Fibroblast of skin of abdomen (primary cell): ENCODE measurements at regions not wholly inside any gene's neighbourhood (a gene's known extent, or its start where the extent isn't known, plus 50 kb on each side); places are given as distances from the start of the nearest gene placed in this dataset.
"Not testable (repeated sequence)": the region's sequence is repeated elsewhere in the genome, so short reads cannot be mapped to it uniquely, and the experiment has no call there.

Source experiments
- DNase-seq: peaks from one replicate; pipeline ENCODE4 v3.0.0-alpha.2; 2013

DNA sequence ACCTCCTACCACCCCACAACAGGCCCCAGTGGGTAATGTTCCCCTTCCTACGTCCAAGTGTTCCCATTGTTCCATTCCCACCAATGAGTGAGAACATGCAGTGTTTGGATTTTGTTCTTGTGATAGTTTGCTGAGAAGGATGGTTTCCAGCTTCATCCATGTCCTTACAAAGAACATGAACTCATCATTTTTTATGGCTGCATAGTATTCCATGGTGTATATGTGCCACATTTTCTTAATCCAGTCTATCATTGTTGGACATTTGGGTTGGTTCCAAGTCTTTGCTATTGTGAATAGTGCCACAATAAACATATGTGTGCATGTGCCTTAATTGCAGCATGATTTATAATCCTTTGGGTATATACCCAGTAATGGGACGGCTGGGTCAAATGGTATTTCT is 81.6 kb downstream of the P2RY10 start:
- DNase-seq, result not testable (repeated sequence)

DNA sequence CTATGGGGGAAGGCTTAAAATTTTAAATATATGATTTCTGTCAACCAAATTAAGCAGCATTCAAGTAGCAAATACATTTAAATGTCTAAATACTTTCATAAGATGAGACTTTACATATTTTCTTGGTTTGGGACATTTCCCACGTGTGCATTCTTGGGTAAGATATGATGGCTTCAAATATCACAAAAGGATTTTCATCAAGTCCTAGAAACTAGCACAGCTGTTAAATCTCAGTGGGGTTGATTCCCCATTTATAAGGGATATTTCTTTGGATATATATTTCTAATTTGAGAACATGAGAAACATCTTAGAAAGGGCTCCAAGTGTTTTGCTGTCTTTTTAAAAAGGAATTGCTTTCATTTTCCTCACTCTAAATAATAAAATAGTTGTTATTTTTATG is 90.2 kb downstream of the P2RY10 start:
- no peak for DNase-seq

DNA sequence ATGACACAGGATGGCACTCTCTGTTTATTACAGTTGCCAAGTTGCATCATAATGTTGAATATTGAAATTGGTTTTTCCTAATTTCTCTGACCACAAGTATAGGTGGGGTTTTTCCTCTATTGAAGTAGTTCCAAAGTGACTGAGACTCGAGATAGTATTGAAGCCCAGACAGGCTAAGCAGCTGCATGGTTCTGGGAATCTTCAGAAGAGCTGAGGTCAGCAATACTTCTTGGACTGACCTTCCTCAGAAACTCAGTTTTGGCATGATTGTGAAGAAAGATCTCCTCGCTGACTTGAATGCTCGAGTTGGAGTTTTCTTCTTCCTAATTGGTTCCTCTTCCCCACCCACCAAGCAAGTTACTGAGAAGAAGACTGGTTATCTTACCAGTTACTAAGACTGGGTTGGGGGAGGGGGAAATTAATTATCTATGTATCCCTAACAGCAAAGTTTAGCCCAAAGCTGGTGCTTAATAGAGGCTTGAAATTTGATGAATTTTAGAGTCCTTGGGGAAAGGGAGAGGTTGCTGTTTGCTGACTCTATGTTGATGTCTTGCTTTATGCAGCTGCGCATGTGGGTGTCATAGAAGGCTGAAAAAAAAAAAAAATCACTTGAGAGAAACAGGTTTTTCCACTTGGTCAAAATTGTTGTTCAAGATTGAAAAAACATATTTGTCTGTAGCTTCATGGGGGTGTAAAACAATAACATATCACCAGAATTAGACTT is 91.1 kb downstream of the P2RY10 start:
- no peak for DNase-seq

DNA sequence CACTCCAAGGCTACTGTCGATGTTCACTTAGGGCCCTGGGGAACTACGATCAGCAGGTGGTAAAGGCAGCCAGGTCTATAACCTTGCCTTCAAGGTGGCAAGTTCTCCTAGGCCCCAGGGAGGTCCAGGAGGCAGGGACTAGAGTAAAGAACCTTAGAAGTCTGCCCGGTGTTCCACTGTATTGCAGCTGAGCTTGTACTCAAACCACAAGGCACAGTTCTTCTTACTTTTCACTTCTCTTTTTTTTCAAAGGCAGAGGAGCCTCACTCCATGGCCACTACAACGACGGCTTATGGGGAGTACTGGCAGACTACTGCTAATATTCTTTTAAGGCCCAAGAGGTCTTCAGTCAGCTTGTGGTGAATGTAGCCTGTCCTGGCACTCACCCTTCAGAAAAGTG is 78.8 kb upstream of the GPR174 start:
- DNase-seq, result no peak

DNA sequence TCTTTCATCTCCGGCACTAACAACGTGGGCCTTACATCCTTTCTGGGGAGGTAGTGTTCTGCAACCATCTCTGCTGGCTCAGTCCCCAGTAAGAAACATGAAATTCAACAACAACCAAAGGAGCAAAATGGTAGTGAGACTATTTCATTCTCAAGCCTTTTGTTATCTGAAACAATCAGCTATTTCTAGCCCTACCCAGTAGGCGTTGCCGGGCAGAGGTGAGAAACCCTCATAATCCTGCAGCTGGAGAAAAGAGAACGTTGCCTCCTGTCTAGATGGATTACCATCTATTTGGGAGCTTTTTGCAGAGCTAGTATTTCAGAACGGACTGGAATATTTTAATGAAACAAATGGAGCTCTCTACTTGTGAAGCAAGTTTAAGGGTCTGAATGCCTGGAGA is 66.4 kb upstream of the GPR174 start:
- DNase-seq, result no peak

DNA sequence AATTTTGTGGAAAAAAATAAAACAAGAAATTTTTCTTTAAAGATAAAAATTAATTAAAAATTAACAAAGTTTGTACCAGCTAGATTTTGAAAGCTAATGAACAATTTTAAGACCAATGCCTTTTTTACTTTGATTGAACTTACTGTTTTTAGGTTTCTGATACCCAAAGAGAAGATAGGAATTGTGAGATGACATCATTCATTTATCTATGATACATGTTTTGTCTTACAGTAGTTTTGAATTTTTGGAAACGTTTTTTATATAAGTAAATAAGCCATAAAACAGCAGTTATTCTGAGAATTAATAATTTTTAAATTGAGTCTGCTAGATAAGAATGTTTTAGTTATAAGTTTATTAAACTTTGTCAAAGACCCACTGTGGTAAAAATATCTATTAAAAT is 65.0 kb upstream of the GPR174 start:
- no peak for DNase-seq

DNA sequence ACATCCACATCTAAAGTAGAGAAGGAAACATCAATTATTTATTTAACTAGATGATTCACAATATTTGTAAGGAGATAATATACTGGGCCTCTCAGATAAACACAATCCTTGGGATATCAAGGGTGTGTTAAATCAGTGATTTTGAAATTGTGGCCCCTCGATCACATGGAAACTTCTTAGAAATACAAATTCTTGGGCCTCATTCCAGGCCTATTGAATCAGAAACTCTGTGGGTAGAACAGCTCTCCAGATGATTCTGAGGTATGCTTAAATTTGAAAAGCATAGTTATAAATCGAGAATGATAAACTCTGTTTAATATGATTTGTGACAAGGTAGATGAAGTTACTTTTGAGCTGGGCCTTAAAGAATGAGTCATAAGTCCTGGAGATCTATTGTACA is 64.3 kb upstream of the GPR174 start:
- DNase-seq, result peak; percentile 60

DNA sequence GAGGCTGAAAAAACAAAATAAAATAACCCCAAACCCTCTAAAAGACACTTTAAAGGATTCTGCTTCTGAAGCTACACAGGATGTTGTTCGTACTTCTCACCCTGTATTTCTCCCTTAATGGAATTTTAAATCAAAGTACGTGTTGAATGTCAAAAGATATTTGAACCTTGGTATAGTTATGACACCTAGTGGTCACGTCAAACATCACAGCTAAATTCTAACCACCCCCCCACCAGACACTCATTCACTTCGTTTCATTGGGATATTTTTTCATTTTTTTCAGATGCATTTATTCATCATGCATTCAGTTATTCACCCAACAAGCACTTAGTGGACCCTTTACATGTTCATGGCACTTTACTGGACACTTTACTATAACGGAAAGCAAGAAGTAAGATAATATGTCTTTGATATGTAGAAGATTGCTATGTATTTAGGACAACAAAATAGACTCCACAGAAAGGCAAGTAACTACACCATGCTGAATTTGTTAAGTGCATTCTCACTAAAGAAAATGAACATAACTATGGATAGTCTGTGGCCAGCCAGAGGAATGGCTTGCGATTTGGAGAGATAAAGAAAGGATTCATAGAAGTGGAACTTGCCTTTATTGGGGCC is 62.5 kb upstream of the GPR174 start:
- peak; percentile 32 for DNase-seq

DNA sequence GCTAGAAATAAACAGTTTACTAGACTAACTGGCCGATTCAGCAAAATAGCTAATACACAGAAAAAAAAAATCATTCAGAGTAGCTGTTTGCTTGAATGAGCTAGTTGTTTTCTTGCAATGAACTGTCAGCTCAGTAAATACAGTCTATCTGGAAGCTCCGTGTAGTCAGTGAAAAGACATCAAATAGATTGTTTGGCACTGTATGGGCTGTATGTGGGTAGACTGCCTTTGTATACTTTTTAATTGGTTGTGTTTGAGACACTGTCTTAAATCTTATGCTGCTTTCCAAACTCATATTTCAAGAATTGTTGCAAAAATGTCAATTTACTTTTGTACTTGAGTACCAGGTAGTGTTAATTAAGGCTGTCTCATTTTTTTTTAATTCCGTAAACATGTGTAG is 61.6 kb upstream of the GPR174 start:
- DNase-seq, result no peak

DNA sequence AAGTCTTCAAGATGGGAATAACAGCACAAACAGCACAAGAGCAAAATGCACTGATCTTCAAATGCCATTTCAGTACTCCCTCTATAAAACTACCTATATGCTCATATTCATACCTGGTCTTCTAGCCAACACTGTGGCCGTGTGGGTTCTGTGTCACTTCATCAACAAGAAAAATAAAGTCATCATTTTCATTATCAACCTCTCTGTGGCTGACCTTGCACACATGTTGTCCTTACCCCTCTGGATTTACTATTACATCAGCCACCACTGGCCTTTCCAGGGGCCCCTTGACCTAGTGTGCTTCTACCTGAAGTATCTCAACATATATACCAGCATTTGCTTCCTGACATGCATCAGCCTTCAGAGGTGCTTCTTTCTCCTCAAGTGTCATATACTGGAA is 59.6 kb upstream of the GPR174 start:
- DNase-seq, result no peak

DNA sequence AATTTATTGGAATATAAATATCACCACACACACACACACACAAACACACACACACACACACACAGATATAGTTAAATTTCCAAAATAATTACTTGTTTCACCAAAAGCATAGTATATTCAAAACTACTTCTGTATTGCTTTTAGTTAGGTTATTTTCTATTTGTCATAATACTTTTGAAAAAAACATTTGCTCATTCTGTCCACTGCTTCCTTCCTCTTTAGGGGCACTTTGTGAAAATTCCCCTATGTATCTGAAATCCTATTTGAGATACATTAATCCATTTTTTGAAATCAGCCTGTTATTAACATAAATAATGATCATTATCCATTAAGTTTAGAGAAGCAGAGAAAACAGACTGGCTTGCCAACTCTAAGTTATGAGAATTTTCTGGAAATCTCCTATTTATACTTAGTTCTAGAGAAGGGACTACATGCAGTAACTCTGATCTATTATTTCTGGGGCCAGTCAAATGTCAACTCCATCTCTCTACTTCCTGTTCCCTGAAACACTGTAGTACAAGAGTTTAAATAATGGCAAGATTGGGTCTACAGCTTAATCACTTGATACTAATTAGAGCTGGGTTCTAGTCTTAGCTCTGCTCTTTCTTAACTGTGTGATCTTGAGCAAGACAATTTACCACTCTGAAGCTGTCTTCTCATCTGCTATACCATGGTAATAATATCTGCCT is 54.4 kb upstream of the GPR174 start:
- DNase-seq, result no peak

DNA sequence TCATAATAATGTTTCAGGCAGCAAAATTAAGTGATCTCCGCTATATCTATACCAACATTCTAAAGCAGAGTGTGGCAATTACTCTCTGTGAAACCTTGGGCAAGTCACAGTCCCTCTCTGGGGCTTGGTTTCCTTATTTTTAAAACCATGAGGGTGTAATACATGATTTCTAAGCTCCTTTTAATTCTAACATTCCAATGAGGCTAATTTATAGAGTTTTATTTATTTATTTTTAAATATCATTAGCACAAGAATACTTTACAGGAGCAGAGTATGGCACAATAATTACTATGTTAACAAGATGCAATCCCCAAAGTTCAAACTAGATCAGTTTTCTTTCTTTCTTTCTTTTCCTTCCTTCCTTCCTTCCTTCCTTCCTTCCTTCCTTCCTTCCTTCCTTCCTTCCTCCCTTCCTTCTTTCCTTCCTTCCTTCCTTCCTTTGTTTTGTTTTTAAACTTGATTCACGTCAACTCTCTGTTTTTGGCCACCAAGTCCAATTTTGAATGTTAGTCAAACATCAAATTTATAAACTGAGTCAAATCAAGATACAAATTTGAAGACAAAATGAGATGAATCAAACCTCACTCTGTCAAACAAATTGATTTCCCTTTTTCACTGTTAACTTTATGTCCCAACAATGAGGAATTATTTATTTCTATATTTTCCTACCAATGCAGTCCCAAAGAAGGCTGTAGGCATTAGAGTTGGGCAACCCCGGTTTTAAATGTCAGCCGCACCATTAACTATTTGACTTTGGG is 50.2 kb upstream of the GPR174 start:
- no peak for DNase-seq
